Neuronal stem cell (in vitro differentiated cells): ENCODE measurements at regions not wholly inside any gene's neighbourhood (a gene's known extent, or its start where the extent isn't known, plus 50 kb on each side); places are given as distances from the start of the nearest gene placed in this dataset. TPM values are rescaled to one million over a fixed set of nuclear protein-coding genes. Genes with fewer than 3 reads are reported as not detected.
"Not testable (repeated sequence)": the region's sequence is repeated elsewhere in the genome, so short reads cannot be mapped to it uniquely, and the experiment has no call there.

ENCODE experiments used
- DNase-seq: peaks from one replicate; pipeline ENCODE4 v3.0.0-alpha.2; 2013; ENCODE audit warnings: low spot score
- H2AFZ ChIP-seq: one replicate; pipeline ENCODE4 v1.6.1; 2013; ENCODE audit warnings: mild to moderate bottlenecking, low read length, inconsistent platforms
- H2AK5ac ChIP-seq: 2 replicates; pipeline ENCODE4 v1.6.1; 2013; ENCODE audit warnings: low read depth, mild to moderate bottlenecking, inconsistent platforms, low read length, moderate library complexity, mixed read lengths
- H2BK120ac ChIP-seq: 2 replicates; pipeline ENCODE4 v1.6.1; 2013; ENCODE audit warnings: low read depth, mild to moderate bottlenecking, inconsistent platforms, low read length, moderate library complexity, mixed read lengths
- H2BK12ac ChIP-seq: one replicate; pipeline ENCODE4 v1.6.1; 2013; ENCODE audit warnings: low read length, inconsistent platforms
- H2BK15ac ChIP-seq: 2 replicates; pipeline ENCODE4 v1.6.1; 2013; ENCODE audit warnings: mild to moderate bottlenecking, low read length, inconsistent platforms, mixed read lengths
- H2BK5ac ChIP-seq: one replicate; pipeline ENCODE4 v1.6.1; 2013; ENCODE audit warnings: inconsistent platforms, mild to moderate bottlenecking, low read length, moderate library complexity
- H3K14ac ChIP-seq: one replicate; pipeline ENCODE4 v1.6.1; 2013; ENCODE audit warnings: low read length, inconsistent platforms
- H3K18ac ChIP-seq: 2 replicates; pipeline ENCODE4 v1.6.1; 2013; ENCODE audit warnings: low read length, inconsistent platforms
- H3K23ac ChIP-seq: 2 replicates; pipeline ENCODE4 v1.6.1; 2013; ENCODE audit warnings: low read depth, mild to moderate bottlenecking, mixed read lengths, low read length, inconsistent platforms; ENCODE audit not compliant: poor library complexity
- H3K27ac ChIP-seq: replicated peaks from 3 replicates; pipeline ENCODE4 v1.5.1; 2013; ENCODE audit warnings: low read length, inconsistent platforms
- H3K27me3 ChIP-seq, 3 experiments: 2 replicates each; pipeline ENCODE4 v1.6.1; 2013; ENCODE audit warnings: low read length in 3 of 3, mild to moderate bottlenecking in 2 of 3, inconsistent platforms in 1 of 3, low read depth in 1 of 3, mixed read lengths in 1 of 3, moderate library complexity in 1 of 3; ENCODE audit not compliant: control insufficient read depth in 3 of 3, insufficient read depth in 3 of 3
- H3K36me3 ChIP-seq, 2 donors: replicated peaks in 1 of 2; 2 replicates each; pipeline ENCODE4 v1.6.1; 2013; ENCODE audit warnings: low read length in 2 of 2; ENCODE audit not compliant: control insufficient read depth in 2 of 2, insufficient read depth in 2 of 2
- H3K4ac ChIP-seq: 2 replicates; pipeline ENCODE4 v1.6.1; 2013; ENCODE audit warnings: inconsistent platforms, mild to moderate bottlenecking, low read length, moderate library complexity
- H3K4me1 ChIP-seq, 2 donors: 1 replicate in 1 of 2; 2 replicates in 1 of 2; pipeline ENCODE4 v1.6.1; 2013; ENCODE audit warnings: low read length in 2 of 2, low read depth in 1 of 2; ENCODE audit not compliant: control insufficient read depth in 2 of 2, insufficient read depth in 1 of 2
- H3K4me2 ChIP-seq: one replicate; pipeline ENCODE4 v1.6.1; 2013; ENCODE audit warnings: mild to moderate bottlenecking, low read length, inconsistent platforms; ENCODE audit not compliant: insufficient read depth, poor library complexity, severe bottlenecking
- H3K4me3 ChIP-seq, 2 donors: 2 replicates each; pipeline ENCODE4 v1.5.1; 2013; ENCODE audit warnings: low read length in 2 of 2, mild to moderate bottlenecking in 2 of 2, inconsistent platforms in 1 of 2, moderate library complexity in 1 of 2
- H3K79me1 ChIP-seq: one replicate; pipeline ENCODE4 v1.6.1; 2013; ENCODE audit warnings: low read depth, mild to moderate bottlenecking, inconsistent platforms, low read length, moderate library complexity
- H3K9ac ChIP-seq: one replicate; pipeline ENCODE4 v1.6.1; 2013; ENCODE audit warnings: mild to moderate bottlenecking, low read depth, low read length, inconsistent platforms; ENCODE audit not compliant: poor library complexity
- H3K9me3 ChIP-seq, 2 donors: replicated peaks in 1 of 2; 2 replicates each; pipeline versions ENCODE3 to v1.6.1; 2013; ENCODE audit warnings: low read length in 2 of 2, mild to moderate bottlenecking in 2 of 2, inconsistent platforms in 1 of 2, low read depth in 1 of 2, mixed read lengths in 1 of 2, moderate library complexity in 1 of 2; ENCODE audit not compliant: control insufficient read depth in 2 of 2, insufficient read depth in 1 of 2
- H4K8ac ChIP-seq: one replicate; pipeline ENCODE4 v1.6.1; 2013; ENCODE audit warnings: low read depth, mild to moderate bottlenecking, inconsistent platforms, low read length, moderate library complexity
- H4K91ac ChIP-seq: one replicate; pipeline ENCODE4 v1.6.1; 2013; ENCODE audit warnings: low read length, low read depth, mild to moderate bottlenecking, inconsistent platforms; ENCODE audit not compliant: poor library complexity
- WGBS, 2 donors: extraction: QIAGEN DNeasy Blood & Tissue Kit; methylation state at CpG; one replicate each; pipeline ENCODE4 v1.1.7; 2013; ENCODE audit warnings: missing lambda C conversion rate in 2 of 2, mixed read lengths in 1 of 2; ENCODE audit not compliant: insufficient read length in 2 of 2, insufficient replicate concordance in 1 of 2; ENCODE audit errors: extremely low coverage in 2 of 2; 5-methylcytosine and 5-hydroxymethylcytosine counted together
- small RNA-seq: library from polyadenylated mRNA; stranded (forward); fragments of <200 nt; extraction: miRNeasy Mini kit (QIAGEN cat#:217004); gene quantifications from one replicate; pipeline ENCODE3, GENCODE V24; 2013; ENCODE audit not compliant: insufficient read depth

GRCh38 chr3:20240154-20240883 is 54.3 kb upstream of the SGO1 start:
- no peak for DNase-seq
- H3K4ac ChIP-seq, result no peak overlapping the region
- no peaks in the 10 kb centered on the region for H3K4me1 ChIP-seq
- no peak overlapping the region for H2BK15ac ChIP-seq
- H3K4me2 ChIP-seq, result no peak overlapping the region
- no peak overlapping the region for H2AFZ ChIP-seq
- H3K14ac ChIP-seq, result no peak overlapping the region
- peak overlapping the region; percentile 12 for H4K91ac ChIP-seq
- no peak overlapping the region for H2BK12ac ChIP-seq
- no peaks in the 10 kb centered on the region for H3K27me3 ChIP-seq
- H2BK120ac ChIP-seq, result no peak overlapping the region
- H4K8ac ChIP-seq, result no peak overlapping the region
- no peaks in the 10 kb centered on the region for H3K36me3 ChIP-seq
- H3K27ac ChIP-seq, result no peak overlapping the region
- peak overlapping the region; percentile 40 for H3K23ac ChIP-seq
- WGBS, 2 donors, result no CpG with 5 or more reads among the region's 2 CpGs
- no peaks in the 10 kb centered on the region for H3K79me1 ChIP-seq
- no peak overlapping the region for H2BK5ac ChIP-seq
- H3K4me3 ChIP-seq, result no peak overlapping the region
- H3K18ac ChIP-seq, result peak overlapping the region; percentile 29
- peak overlapping the region; percentile 47 for H2AK5ac ChIP-seq
- no peaks in the 10 kb centered on the region for H3K9me3 ChIP-seq
- no peak overlapping the region for H3K9ac ChIP-seq

- not testable (repeated sequence) for H3K79me1 ChIP-seq, H3K14ac ChIP-seq, H3K27ac ChIP-seq, H2BK12ac ChIP-seq, H3K27me3 ChIP-seq, H4K8ac ChIP-seq, H3K4me3 ChIP-seq, H3K9me3 ChIP-seq, H3K18ac ChIP-seq, H3K4me1 ChIP-seq, H2BK5ac ChIP-seq, H3K36me3 ChIP-seq, DNase-seq, H3K23ac ChIP-seq, H2AK5ac ChIP-seq, H3K9ac ChIP-seq, H3K4me2 ChIP-seq, H2AFZ ChIP-seq, H4K91ac ChIP-seq, H2BK15ac ChIP-seq, H2BK120ac ChIP-seq, H3K4ac ChIP-seq
- no CpG with 5 or more reads among the region's 3 CpGs for WGBS, 2 donors
These were observed 52.2 kb upstream of the SGO1 start for GRCh38 chr3:20238199-20238598.

- H3K36me3 ChIP-seq, result no peaks in the 10 kb centered on the region
- no peak overlapping the region for H2AK5ac ChIP-seq
- no peaks in the 10 kb centered on the region for H3K27me3 ChIP-seq
- no peak overlapping the region for H2BK5ac ChIP-seq
- H2BK15ac ChIP-seq, result no peak overlapping the region
- no peak for DNase-seq
- H2BK12ac ChIP-seq, result no peak overlapping the region
- no peak overlapping the region for H3K23ac ChIP-seq
- H3K79me1 ChIP-seq, result no peaks in the 10 kb centered on the region
- WGBS, 2 donors, result no CpG with 5 or more reads among the region's 3 CpGs
- H3K4me2 ChIP-seq, result no peak overlapping the region
- no peak overlapping the region for H3K14ac ChIP-seq
- no peak overlapping the region for H4K91ac ChIP-seq
- no peaks in the 10 kb centered on the region for H3K9me3 ChIP-seq
- H3K18ac ChIP-seq, result no peak overlapping the region
- no peak overlapping the region for H4K8ac ChIP-seq
- no peak overlapping the region for H2AFZ ChIP-seq
- H3K27ac ChIP-seq, result no peak overlapping the region
- no peaks in the 10 kb centered on the region for H3K4me1 ChIP-seq
- H3K4ac ChIP-seq, result no peak overlapping the region
- no peak overlapping the region for H2BK120ac ChIP-seq
- no peak overlapping the region for H3K9ac ChIP-seq
- no peak overlapping the region for H3K4me3 ChIP-seq
These were observed 50.6 kb upstream of the SGO1 start for GRCh38 chr3:20236603-20237002.

Small RNA genes in the stretch of these regions (small RNA-seq; reads per million reads assigned to genes)
- not detected for gene RNU6-815P
- gene RNU6-822P, result not detected
